SK-N-SH treated with all-trans-retinoic acid at 6 μM for 48 hours (cell line): ENCODE measurements at regions not wholly inside any gene's neighbourhood (a gene's known extent, or its start where the extent isn't known, plus 50 kb on each side); places are given as distances from the start of the nearest gene placed in this dataset.

Source experiments
- ATAC-seq: fragments of 200-7000 bp; cut with Tn5 transposase; 3 replicates; pipeline ENCODE4 v1.9.1; 2020; ENCODE audit warnings: mild to moderate bottlenecking, moderate library complexity
- ARNTL ChIP-seq: fragments of 450-650 bp; formaldehyde crosslinking; IDR thresholded peaks from 2 replicates; pipeline ENCODE4 v1.5.0; 2020; ENCODE audit warnings: low read depth, mild to moderate bottlenecking, moderate library complexity, borderline replicate concordance
- BACH2 ChIP-seq: fragments of 250-450 bp; sonication (Bioruptor Pico); IDR thresholded peaks from 2 replicates; pipeline ENCODE4 v1.9.0; 2021; ENCODE audit warnings: mild to moderate bottlenecking, borderline replicate concordance
- CSDC2 ChIP-seq: fragments of 250-450 bp; sonication (Bioruptor Pico); IDR thresholded peaks from 2 replicates; pipeline ENCODE4 v1.5.0; 2020; ENCODE audit warnings: mild to moderate bottlenecking, moderate library complexity
- CSRNP3 ChIP-seq: fragments of 250-450 bp; sonication (Bioruptor Pico); IDR thresholded peaks from 2 replicates; pipeline ENCODE4 v1.5.1; 2021; ENCODE audit warnings: mild to moderate bottlenecking, moderate library complexity
- ESRRG ChIP-seq: fragments of 250-450 bp; sonication (Bioruptor Pico); IDR thresholded peaks from 2 replicates; pipeline ENCODE4 v1.6.1; 2021; ENCODE audit warnings: mild to moderate bottlenecking
- GLIS3 ChIP-seq: fragments of 250-450 bp; sonication (Bioruptor Pico); IDR thresholded peaks from 2 replicates; pipeline ENCODE4 v1.5.0; 2020; ENCODE audit warnings: mild to moderate bottlenecking, moderate library complexity
- ISL1 ChIP-seq: fragments of 250-450 bp; sonication (Bioruptor Pico); IDR thresholded peaks from 2 replicates; pipeline ENCODE4 v2.1.2; 2022; ENCODE audit warnings: mild to moderate bottlenecking, moderate library complexity
- OSR1 ChIP-seq: fragments of 250-450 bp; sonication (Bioruptor Pico); IDR thresholded peaks from 2 replicates; pipeline ENCODE4 v1.8.0; 2022; ENCODE audit warnings: moderate library complexity, mild to moderate bottlenecking, inconsistent platforms
- PATZ1 ChIP-seq: fragments of 250-450 bp; sonication (Bioruptor Pico); IDR thresholded peaks from 2 replicates; pipeline ENCODE4 v1.8.0; 2020; ENCODE audit warnings: mild to moderate bottlenecking, moderate library complexity, borderline replicate concordance
- POU6F1 ChIP-seq: fragments of 250-450 bp; sonication (Bioruptor Pico); IDR thresholded peaks from 2 replicates; pipeline ENCODE4 v1.8.0; 2021; ENCODE audit warnings: low read depth, mild to moderate bottlenecking, moderate library complexity, borderline replicate concordance
- PPARA ChIP-seq: fragments of 250-450 bp; sonication (Bioruptor Pico); IDR thresholded peaks from 2 replicates; pipeline ENCODE4 v1.5.0; 2020; ENCODE audit warnings: mild to moderate bottlenecking, borderline replicate concordance
- RARB ChIP-seq: fragments of 250-450 bp; sonication (Bioruptor Pico); IDR thresholded peaks from 2 replicates; pipeline ENCODE4 v1.8.0; 2021; ENCODE audit warnings: mild to moderate bottlenecking, moderate library complexity
- SNAI2 ChIP-seq: fragments of 250-450 bp; sonication (Bioruptor Pico); IDR thresholded peaks from 2 replicates; pipeline ENCODE4 v1.5.0; 2020; ENCODE audit warnings: mild to moderate bottlenecking, moderate library complexity
- TCF4 ChIP-seq: fragments of 250-450 bp; sonication (Bioruptor Pico); IDR thresholded peaks from 2 replicates; pipeline ENCODE4 v1.8.0; 2021; ENCODE audit warnings: mild to moderate bottlenecking, moderate library complexity, borderline replicate concordance
- TSHZ2 ChIP-seq: fragments of 250-450 bp; sonication (Bioruptor Pico); IDR thresholded peaks from 2 replicates; pipeline ENCODE4 v1.5.0; 2020; ENCODE audit warnings: mild to moderate bottlenecking, moderate library complexity
- ZC3H10 ChIP-seq: fragments of 250-450 bp; sonication (Bioruptor Pico); IDR thresholded peaks from 2 replicates; pipeline ENCODE4 v1.5.1; 2021; ENCODE audit warnings: mild to moderate bottlenecking, moderate library complexity
- ZFP3 ChIP-seq: fragments of 250-450 bp; sonication (Bioruptor Pico); IDR thresholded peaks from 2 replicates; pipeline ENCODE4 v1.5.0; 2020; ENCODE audit warnings: mild to moderate bottlenecking, moderate library complexity
- ZNF565 ChIP-seq: fragments of 450-650 bp; formaldehyde crosslinking; conservative IDR thresholded peaks from 2 replicates; pipeline ENCODE4 v1.5.0; 2020; ENCODE audit warnings: low read depth, mild to moderate bottlenecking, moderate library complexity
- ZNF70 ChIP-seq: fragments of 450-650 bp; formaldehyde crosslinking; IDR thresholded peaks from 2 replicates; pipeline ENCODE4 v1.5.0; 2020; ENCODE audit warnings: mild to moderate bottlenecking, moderate library complexity

- no peak for ATAC-seq
- TF ChIP-seq ZFP3 (CRISPR knock-in tag) (no peak), POU6F1 (CRISPR knock-in tag) (no peak), RARB (CRISPR knock-in tag) (no peak), ZNF565 (CRISPR knock-in tag) (no peak), BACH2 (CRISPR knock-in tag) (no peak), ZNF70 (CRISPR knock-in tag) (no peak), OSR1 (CRISPR knock-in tag) (no peak), CSRNP3 (no peak), GLIS3 (CRISPR knock-in tag) (no peak), SNAI2 (no peak), ZC3H10 (CRISPR knock-in tag) (no peak), ARNTL (no peak), TSHZ2 (CRISPR knock-in tag) (no peak), CSDC2 (CRISPR knock-in tag) (no peak), TCF4 (CRISPR knock-in tag) (no peak), PATZ1 (CRISPR knock-in tag) (no peak), ESRRG (no peak)
- TF ChIP-seq, all 23 proteins: peak for 0
Measured at GRCh38 chr1:116289193-116289592, 83.9 kb upstream of the ATP1A1 start.

- no peak for ATAC-seq
- TF ChIP-seq ISL1: 0 out of 2 replicates have a peak, but pooled peaks have one; percentile 18
- TF ChIP-seq TSHZ2 (CRISPR knock-in tag): no peak
Measured at GRCh38 chr1:116290085-116290705, 82.8 kb upstream of the ATP1A1 start.

GRCh38 chr1:116291024-116291423 is 82.0 kb upstream of the ATP1A1 start:
- ATAC-seq: no peak
- no peak for TF ChIP-seq ARNTL
- no peak for TF ChIP-seq TCF4 (CRISPR knock-in tag)
- no peak for TF ChIP-seq CSRNP3
- TF ChIP-seq ZC3H10 (CRISPR knock-in tag): no peak
- TF ChIP-seq ESRRG: no peak
- TF ChIP-seq ZNF70 (CRISPR knock-in tag): no peak
- TF ChIP-seq POU6F1 (CRISPR knock-in tag): no peak
- TF ChIP-seq SNAI2: no peak
- no peak for TF ChIP-seq RARB (CRISPR knock-in tag)
- TF ChIP-seq TSHZ2 (CRISPR knock-in tag): no peak
- no peak for TF ChIP-seq PPARA (CRISPR knock-in tag)
- no peak for TF ChIP-seq OSR1 (CRISPR knock-in tag)
